ENCODE measurements at regions not wholly inside any gene's neighbourhood (a gene's known extent, or its start where the extent isn't known, plus 50 kb on each side); places are given as distances from the start of the nearest gene placed in this dataset.
A peak's percentile ranks its signal among the peaks of the same experiment; 100 is the strongest.

DNA sequence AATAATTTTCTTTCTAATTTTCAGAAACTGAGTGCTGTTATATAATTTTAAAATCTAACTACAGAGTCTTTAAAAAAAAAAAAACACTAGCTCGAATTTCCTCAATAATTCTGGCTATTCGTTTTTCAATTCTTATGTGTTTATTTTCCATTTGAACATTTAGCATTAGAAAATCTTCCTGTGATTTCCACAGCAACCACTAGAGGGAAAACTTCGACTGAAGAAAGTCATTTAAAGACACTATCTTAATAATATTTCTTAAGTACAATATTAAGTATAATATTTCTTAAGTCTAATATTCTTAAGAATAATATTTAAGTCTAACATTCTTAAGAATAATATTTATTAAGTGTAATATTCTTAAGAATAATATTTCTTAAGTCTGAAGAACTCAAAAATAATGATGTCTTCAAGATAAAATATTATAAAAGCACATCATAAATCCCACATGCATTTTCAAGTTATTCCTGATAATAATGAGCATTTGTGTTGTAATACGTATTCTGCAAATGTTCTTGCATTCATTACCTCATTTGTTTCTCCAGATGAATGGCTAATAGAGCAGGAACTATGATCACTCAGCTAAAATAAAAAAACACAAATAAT lies 118.4 kb upstream of the WDR17 start:
- Mint-ChIP-seq H3K4me3 (no peak overlapping the region), H3K36me3 (no peaks in the 10 kb centered on the region), H3K27ac (no peak overlapping the region), H3K4me1 (ENCODE audit: unreplicated experiment) (no peaks in the 10 kb centered on the region), H3K9me3 (no peaks in the 10 kb centered on the region), H3K27me3 (no peaks in the 10 kb centered on the region)
- no peak for DNase-seq (ENCODE audit: extremely low spot score, unreplicated experiment)
- TF ChIP-seq, protein P1, sequence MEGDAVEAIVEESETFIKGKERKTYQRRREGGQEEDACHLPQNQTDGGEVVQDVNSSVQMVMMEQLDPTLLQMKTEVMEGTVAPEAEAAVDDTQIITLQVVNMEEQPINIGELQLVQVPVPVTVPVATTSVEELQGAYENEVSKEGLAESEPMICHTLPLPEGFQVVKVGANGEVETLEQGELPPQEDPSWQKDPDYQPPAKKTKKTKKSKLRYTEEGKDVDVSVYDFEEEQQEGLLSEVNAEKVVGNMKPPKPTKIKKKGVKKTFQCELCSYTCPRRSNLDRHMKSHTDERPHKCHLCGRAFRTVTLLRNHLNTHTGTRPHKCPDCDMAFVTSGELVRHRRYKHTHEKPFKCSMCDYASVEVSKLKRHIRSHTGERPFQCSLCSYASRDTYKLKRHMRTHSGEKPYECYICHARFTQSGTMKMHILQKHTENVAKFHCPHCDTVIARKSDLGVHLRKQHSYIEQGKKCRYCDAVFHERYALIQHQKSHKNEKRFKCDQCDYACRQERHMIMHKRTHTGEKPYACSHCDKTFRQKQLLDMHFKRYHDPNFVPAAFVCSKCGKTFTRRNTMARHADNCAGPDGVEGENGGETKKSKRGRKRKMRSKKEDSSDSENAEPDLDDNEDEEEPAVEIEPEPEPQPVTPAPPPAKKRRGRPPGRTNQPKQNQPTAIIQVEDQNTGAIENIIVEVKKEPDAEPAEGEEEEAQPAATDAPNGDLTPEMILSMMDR (conservative IDR thresholded peaks at IDR 0.05) = peak; percentile 91

DNA sequence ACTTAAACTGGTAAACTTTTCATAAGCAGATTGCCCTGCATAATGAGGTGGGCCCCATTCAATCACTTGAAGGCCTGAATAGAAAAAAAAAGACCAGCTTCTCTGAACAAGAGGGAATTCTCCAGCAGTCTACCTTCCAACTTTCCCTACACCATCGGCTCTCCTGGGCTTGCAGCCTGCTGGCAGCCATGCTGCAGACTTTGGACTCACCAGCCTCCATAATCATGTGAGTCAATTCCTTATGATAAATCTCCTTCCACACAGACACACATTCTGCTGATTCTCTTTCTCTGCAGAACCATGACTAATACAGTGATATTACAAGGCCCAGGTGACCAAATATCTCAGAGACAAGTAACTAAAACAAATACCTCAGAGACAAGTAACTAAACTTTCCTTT lies 113.8 kb upstream of the WDR17 start:
- H3K27ac Mint-ChIP-seq = no peak overlapping the region
- TF ChIP-seq, protein P1 (conservative IDR thresholded peaks at IDR 0.05) = no peak
- no peak overlapping the region for H3K4me3 Mint-ChIP-seq
- H3K36me3 Mint-ChIP-seq = no peaks in the 10 kb centered on the region
- no peaks in the 10 kb centered on the region for H3K9me3 Mint-ChIP-seq
- H3K4me1 Mint-ChIP-seq (ENCODE audit: unreplicated experiment) = no peaks in the 10 kb centered on the region
- no peaks in the 10 kb centered on the region for H3K27me3 Mint-ChIP-seq
- DNase-seq (ENCODE audit: extremely low spot score, unreplicated experiment) = no peak

DNA sequence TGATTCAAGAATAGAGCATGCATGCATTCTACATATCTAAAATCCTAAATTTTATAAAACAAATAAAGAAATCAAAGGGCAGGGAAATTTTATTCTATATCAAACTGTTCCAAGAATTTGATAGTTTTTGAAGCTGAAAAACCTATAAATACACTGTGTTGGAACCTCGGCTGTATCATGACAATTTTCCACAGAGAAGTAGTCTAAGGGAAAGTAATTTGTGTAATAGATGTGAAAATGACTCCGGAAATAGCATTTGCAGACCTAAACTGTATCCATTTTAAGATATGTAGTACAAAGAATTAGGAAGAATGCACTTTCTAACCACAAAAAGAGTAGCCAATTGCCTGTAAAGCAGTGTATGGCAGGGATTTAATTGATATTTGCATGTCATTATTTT lies 112.5 kb upstream of the WDR17 start:
- Mint-ChIP-seq H3K9me3 (no peaks in the 10 kb centered on the region), H3K4me1 (ENCODE audit: unreplicated experiment) (no peaks in the 10 kb centered on the region), H3K27ac (no peak overlapping the region), H3K4me3 (no peak overlapping the region), H3K36me3 (no peaks in the 10 kb centered on the region), H3K27me3 (no peaks in the 10 kb centered on the region)
- DNase-seq (ENCODE audit: extremely low spot score, unreplicated experiment) = no peak
- TF ChIP-seq, protein P1 (conservative IDR thresholded peaks at IDR 0.05) = no peak

DNA sequence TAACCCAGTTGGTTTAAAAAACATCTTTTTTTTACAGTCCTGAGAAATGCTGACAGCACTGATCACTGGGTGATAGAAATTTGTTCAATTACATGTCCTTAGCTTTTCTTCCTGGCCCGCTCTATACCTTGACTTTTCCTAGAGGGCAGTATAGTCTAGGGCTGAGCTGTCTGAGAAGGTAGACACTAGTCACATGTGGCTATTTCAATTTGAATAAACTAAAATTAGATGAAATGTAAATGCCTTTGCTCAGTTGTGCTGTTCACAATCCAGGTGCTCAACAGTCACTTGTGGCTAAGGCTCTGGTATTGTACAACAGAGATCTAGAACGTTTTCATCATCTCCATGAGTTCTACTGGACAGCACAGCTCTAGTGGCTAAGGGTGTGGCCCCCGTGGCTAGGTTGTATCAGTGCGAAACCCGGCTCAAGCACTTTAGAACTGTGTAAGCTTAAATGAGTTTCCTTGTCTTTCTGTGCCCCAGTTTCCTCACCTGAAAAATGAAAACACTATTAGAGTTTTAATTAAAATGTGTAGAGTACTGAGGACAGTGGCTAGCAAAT lies 111.6 kb upstream of the WDR17 start:
- Mint-ChIP-seq H3K9me3 (no peaks in the 10 kb centered on the region), H3K4me1 (ENCODE audit: unreplicated experiment) (no peaks in the 10 kb centered on the region), H3K4me3 (no peak overlapping the region), H3K36me3 (no peaks in the 10 kb centered on the region), H3K27me3 (no peaks in the 10 kb centered on the region), H3K27ac (no peak overlapping the region)
- no peak for DNase-seq (ENCODE audit: extremely low spot score, unreplicated experiment)
- TF ChIP-seq, protein P1 (conservative IDR thresholded peaks at IDR 0.05) = peak; percentile 46

DNA sequence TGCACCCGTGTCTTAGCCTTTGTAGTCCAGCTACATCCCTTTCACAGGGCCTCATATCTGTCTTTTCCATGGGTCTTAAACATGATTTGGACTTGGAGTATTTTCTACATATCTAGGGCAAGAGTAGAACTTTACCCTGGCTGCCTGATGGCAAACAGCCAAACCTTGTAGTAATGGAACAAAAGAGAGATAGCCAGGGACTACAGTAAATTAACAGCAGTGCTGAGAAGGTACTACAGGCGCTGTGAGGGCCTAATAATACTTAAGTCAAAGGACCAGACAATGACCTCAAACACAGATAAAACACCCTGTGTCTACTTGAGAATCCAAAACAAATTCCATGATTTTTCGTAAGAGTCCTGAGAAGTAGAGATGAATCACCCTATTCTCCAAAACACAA lies 111.0 kb upstream of the WDR17 start:
- no peak for DNase-seq (ENCODE audit: extremely low spot score, unreplicated experiment)
- no peak overlapping the region for H3K4me3 Mint-ChIP-seq
- H3K4me1 Mint-ChIP-seq (ENCODE audit: unreplicated experiment) = no peaks in the 10 kb centered on the region
- no peaks in the 10 kb centered on the region for H3K36me3 Mint-ChIP-seq
- H3K27me3 Mint-ChIP-seq = no peaks in the 10 kb centered on the region
- no peaks in the 10 kb centered on the region for H3K9me3 Mint-ChIP-seq
- H3K27ac Mint-ChIP-seq = no peak overlapping the region
- TF ChIP-seq, protein P1 (conservative IDR thresholded peaks at IDR 0.05) = no peak
